Umbilical cord (tissue), 1 donor: ENCODE measurements at regions not wholly inside any gene's neighbourhood (a gene's known extent, or its start where the extent isn't known, plus 50 kb on each side); places are given as distances from the start of the nearest gene placed in this dataset.
"Not testable (repeated sequence)": the region's sequence is repeated elsewhere in the genome, so short reads cannot be mapped to it uniquely, and the experiment has no call there.

ENCODE experiments used
- DNase-seq: peaks from one replicate; pipeline ENCODE4 v3.0.0-alpha.2; 2015; ENCODE audit warnings: low spot score

GRCh38 chrX:7638078-7638710, 204.8 kb upstream of the VCX start:
- DNase-seq, result no peak

GRCh38 chrX:7637066-7637465, 205.9 kb upstream of the VCX start:
- peak; percentile 3 for DNase-seq

- DNase-seq, result no peak
These were observed 207.4 kb upstream of the VCX start for GRCh38 chrX:7635604-7636003.

DNA sequence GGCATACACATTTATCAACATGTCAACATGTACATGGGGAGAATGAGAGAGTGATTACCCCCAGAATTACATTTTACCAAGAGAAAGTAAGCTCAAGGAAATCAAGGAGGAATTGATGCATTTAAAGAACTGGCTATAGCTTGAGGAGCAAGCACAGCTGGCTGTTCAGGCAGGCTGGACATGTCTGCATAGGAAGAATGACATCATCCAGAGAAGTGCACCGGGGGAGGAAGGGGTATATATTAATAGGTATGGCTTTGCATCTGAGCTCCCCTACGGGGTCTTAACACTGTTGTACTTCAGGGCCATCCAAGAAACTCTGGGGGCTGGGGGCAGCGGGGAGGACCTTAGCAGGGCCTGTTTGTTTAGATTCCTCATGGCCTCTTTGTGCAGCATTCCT, 222.4 kb upstream of the VCX start:
- no peak for DNase-seq

GRCh38 chrX:7617994-7618393, 225.0 kb upstream of the VCX start:
- DNase-seq, result no peak

GRCh38 chrX:7614616-7615015, 228.4 kb upstream of the VCX start:
- DNase-seq, result no peak

- DNase-seq, result not testable (repeated sequence)
These were observed 234.3 kb upstream of the VCX start for GRCh38 chrX:7608625-7609024.

DNA sequence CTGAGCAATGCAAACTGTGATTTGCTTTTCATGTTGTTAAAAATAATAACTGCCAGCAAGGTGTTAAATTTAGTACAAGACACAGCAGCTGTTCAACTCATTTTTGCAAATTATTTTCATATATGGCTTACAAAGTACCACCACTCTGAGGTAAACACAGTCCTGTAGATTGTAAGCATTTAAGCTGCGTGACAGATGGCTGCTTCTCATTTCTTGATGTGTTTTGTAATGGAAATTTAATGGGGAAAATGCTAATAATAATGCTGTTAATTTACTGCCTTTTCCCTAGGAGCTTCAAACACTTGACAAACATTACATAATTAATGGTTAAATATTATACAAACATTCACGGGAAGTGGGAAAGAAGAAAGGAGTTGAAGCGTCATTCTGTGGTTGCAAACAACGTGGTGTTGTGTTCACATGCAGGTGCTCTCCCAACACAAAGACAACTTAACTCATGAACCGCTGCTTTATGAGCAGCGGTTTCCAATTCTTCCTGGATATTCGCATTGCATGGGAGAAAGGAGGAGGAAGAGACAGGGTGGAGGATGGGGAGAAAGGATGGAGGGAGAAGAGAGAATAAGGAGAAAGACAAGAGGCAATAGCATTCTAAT, 236.8 kb upstream of the VCX start:
- no peak for DNase-seq

DNA sequence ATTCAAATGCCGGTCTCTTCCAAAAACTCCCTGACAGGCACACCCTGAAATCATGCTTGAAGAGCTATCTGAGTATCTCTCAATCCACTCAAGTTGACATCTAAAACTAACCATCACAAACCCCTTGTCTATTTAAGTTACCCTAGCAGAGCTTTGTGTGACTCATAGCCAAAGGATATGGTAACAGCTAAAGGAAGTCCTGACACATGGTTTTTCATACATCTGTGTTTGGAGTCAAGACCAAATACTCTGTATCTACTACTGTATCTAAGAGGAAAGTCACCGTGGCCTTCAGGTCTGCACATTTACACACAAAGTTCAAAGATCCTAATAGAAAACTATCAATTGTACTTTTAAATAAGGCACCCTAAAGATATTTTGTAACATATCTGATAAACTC, 239.6 kb upstream of the VCX start:
- DNase-seq, result no peak

DNA sequence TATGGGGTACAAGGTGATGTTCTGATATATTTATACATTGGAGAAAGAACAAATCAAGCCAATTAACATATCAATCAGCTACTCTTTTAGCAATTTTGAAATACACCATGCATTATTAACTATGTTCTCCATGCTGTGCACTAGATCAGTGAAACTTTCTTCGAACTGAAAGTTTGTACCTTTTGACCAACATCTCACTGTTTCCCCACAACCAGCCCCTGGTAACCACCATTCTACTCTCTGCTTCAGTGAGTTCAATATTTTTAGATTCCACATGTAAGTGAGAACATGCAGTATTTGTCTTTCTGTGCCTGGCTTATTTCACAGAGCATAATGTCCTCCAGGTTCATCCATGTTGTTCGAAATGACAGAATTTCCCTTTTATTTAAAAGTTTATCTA, 246.1 kb upstream of the VCX start:
- DNase-seq, result no peak

GRCh38 chrX:7593370-7593769, 249.6 kb upstream of the VCX start:
- not testable (repeated sequence) for DNase-seq

DNA sequence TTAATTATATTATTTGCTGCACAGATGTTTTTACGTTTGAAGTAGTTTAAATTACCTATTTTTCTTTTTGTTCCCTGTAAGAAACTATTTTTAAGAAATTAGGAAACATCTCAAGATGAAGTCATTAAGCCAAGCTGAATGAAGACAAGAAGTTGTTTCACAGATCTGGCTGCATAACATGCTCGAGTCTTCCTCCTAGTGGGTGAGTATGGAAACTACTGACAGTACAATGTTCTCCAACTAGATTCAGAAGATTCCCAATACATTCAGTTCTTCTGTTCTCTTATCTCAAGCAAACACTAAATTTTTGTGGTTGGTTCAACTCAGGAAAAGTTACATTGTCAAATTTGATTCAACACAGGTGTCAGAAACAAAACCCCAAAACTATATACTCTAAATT, 256.8 kb upstream of the VCX start:
- peak; percentile 5 for DNase-seq

- DNase-seq, result no peak
These were observed 260.8 kb upstream of the VCX start for GRCh38 chrX:7582191-7582590.

DNA sequence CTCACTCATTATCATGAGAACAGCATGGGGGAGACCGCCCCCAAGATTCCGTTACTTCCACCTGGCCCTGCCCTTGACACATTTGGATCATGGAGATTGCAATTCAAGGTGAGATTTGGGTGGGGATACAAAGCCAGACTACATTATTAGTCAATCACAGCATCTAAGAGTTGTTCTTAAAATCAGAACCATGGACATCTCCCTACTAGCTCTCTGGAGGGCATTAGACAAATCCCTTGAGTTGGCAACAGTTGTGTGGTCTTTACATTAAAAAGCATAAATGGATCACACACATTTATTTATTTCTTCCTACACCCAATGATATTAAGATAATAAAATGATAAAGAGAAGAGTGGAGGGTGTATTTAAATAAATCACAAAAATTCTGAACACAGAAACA, 262.8 kb upstream of the VCX start:
- no peak for DNase-seq

- peak; percentile 17 for DNase-seq
These were observed 268.6 kb upstream of the VCX start for GRCh38 chrX:7574325-7574724.

GRCh38 chrX:7570432-7571029, 272.4 kb upstream of the VCX start:
- no peak for DNase-seq

- no peak for DNase-seq
These were observed 274.4 kb upstream of the VCX start for GRCh38 chrX:7568597-7568996.

DNA sequence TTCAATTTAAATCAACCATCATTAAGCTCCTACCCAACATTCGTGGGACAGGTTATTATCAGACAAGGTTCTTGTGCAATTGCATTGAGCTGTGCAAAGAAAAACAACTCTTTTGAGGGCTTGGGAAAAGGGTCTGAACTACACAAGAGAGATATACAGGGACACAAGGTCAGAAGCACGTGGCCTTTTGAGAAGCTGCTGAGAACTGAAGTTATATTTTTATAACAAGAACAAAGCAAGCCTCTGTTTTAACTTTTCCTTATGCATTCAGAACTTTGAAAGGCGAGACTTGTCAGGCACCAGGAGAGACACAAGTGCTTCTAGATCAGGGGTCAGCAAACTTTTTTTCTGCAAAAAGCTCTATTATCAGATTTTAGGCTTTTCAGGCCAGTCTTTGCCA, 274.8 kb upstream of the VCX start:
- DNase-seq, result no peak

DNA sequence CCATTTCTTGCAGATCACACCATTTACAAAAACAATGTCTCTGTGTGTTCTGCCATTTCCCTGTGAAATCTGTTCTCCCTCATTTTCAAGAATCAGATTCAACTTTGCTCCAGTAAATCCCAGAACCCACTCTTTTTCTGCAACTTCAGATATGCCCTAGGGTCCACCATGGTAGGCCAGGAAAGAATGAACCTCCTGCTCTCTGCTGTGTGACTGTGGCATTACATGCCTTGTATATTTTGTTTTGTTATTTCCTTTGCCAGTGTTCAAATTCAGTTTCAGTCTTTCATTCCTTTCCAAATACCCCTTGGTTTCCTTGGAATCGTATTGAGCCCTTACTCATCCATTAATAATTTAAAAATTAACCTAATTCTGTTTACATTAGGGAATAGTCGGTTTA, 290.2 kb upstream of the VCX start:
- DNase-seq, result no peak

DNA sequence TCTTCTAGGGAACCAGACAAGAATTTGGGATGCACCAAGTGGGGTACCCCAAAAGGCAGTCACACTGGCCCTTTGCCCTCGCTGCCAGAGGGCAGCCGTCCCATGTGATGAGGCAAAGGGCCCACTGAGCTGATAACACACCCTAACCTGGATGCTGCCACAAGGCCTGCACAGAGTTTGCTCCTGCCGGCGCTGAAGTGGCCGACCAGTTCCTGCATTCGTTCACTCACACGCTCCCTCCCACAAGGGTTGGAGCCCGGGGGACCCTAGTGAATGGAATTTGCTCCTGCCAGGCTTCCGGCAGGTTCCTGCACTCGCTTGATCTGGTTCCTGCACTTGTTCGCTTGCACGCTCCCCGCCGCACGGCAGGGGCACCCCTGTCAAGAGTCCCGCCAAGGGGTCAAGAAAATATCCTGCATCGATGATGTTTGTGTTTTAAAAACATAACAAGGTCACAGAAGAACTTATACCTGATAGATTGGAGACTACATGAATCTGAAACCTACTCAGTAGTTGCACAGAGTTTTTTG, 296.4 kb upstream of the VCX start:
- DNase-seq, result no peak

GRCh38 chrX:7545564-7545963, 297.4 kb upstream of the VCX start:
- no peak for DNase-seq

DNA sequence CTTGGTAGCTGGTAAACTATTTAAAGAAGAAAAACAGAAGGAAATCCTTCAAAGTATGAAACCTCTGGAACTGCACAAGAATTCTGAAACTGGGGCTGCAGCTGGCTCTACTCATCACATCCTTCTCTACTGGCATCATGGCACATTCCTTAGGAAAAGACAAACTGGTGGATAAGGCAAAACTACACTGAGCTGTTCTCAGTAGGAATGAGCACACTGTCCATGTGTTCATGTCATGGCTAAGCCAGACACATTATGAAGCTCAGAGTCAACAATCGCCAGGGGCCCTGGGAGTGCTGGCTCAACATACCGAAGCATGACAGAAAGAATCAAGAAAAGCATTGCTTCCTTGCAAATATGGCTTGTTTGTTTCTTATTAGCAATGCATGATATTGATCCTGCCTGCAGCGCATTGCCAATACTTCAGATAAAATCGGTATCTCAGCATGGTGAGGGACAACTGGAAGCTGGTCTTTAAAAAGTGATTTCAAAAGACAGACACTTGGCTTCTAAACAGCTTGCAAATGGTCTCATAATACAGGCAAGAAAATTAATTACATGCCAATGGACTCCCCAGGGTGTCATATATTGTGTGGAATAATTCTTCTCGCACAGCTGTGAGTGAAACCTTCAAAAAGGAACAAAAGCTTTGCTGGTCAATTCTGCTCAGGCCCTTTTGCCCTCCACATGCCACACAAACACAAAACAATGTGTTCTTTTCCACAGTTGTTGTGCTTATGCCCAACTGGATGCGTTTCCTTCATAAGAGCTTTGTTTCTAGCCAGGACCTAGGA, 300.2 kb upstream of the VCX start:
- DNase-seq, result no peak
